ENCODE measurements at regions not wholly inside any gene's neighbourhood (a gene's known extent, or its start where the extent isn't known, plus 50 kb on each side); places are given as distances from the start of the nearest gene placed in this dataset.
"Not testable (repeated sequence)": the region's sequence is repeated elsewhere in the genome, so short reads cannot be mapped to it uniquely, and the experiment has no call there.

DNA sequence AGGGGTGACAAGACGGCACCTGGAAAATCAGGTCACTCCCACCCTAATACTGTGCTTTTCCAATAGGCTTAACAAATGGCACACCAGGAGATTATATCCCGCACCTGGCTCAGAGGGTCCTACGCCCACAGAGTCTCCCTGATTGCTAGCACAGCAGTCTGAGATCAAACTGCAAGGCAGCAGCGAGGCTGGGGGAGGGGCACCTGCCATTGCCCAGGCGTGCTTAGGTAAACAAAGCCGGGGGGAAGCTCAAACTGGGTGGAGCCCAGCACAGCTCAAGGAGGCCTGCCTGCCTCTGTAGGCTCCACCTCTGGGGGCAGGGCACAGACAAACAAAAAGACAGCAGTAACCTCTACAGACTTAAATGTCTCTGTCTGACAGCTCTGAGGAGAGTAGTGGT, 87.4 kb upstream of the PCED1B start:
- TF ChIP-seq CTCF (IDR thresholded peaks at IDR 0.05; ENCODE audit: extremely low read depth in 1 of 2, insufficient read depth in 1 of 2, low read depth in 1 of 2, low read length in 2 of 2); POLR2A (IDR thresholded peaks at IDR 0.05; ENCODE audit: low read depth, low read length); MYC (IDR thresholded peaks at IDR 0.05; ENCODE audit: low read depth, low read length); MAX (IDR thresholded peaks at IDR 0.05; ENCODE audit: insufficient read depth, insufficient read length); JUN (IDR thresholded peaks at IDR 0.05; ENCODE audit: borderline replicate concordance, insufficient read depth, insufficient read length, low read depth); EZH2 (IDR thresholded peaks at IDR 0.05; ENCODE audit: borderline replicate concordance, low read depth, low read length, severe bottlenecking); POLR2AphosphoS5 (IDR thresholded peaks at IDR 0.05; ENCODE audit: insufficient read depth, low read depth, low read length); GATA2 (IDR thresholded peaks at IDR 0.05; ENCODE audit: insufficient read depth, insufficient read length, low read depth, low read length): not testable (repeated sequence)

Data from endothelial cell of umbilical vein (primary cell).